Nephron progenitor cell (in vitro differentiated cells): ENCODE measurements at regions not wholly inside any gene's neighbourhood (a gene's known extent, or its start where the extent isn't known, plus 50 kb on each side); places are given as distances from the start of the nearest gene placed in this dataset.

ENCODE experiments used
- DNase-seq: peaks from one replicate; pipeline ENCODE4 v3.0.0; 2021
- H3K27ac Mint-ChIP-seq: 2 replicates; pipeline ENCODE4 v1.8.0; 2021; ENCODE audit warnings: mild to moderate bottlenecking, moderate library complexity, mixed read lengths
- H3K27me3 Mint-ChIP-seq: 2 replicates; pipeline ENCODE4 v1.8.0; 2021; ENCODE audit warnings: mild to moderate bottlenecking, low read depth, mixed read lengths; ENCODE audit not compliant: poor library complexity
- H3K36me3 Mint-ChIP-seq: 2 replicates; pipeline ENCODE4 v1.8.0; 2021; ENCODE audit warnings: low read depth, mixed read lengths
- H3K4me1 Mint-ChIP-seq: 2 replicates; pipeline ENCODE4 v1.8.0; 2021; ENCODE audit warnings: mixed read lengths
- H3K4me3 Mint-ChIP-seq: 2 replicates; pipeline ENCODE4 v1.8.0; 2021; ENCODE audit warnings: mild to moderate bottlenecking, moderate library complexity, mixed read lengths
- H3K9me3 Mint-ChIP-seq: 2 replicates; pipeline ENCODE4 v1.8.0; 2021; ENCODE audit warnings: mild to moderate bottlenecking, moderate library complexity, mixed read lengths
- CTCF ChIP-seq: fragments of 200-600 bp; sonication (generic); IDR thresholded peaks from 2 replicates; pipeline ENCODE4 v1.5.0; 2021; ENCODE audit warnings: antibody characterized with exemption

- Mint-ChIP-seq H3K36me3 (no peaks in the 10 kb centered on the region), H3K9me3 (no peaks in the 10 kb centered on the region), H3K4me3 (no peak overlapping the region), H3K27ac (no peak overlapping the region), H3K4me1 (no peaks in the 10 kb centered on the region), H3K27me3 (no peaks in the 10 kb centered on the region)
- no peak for TF ChIP-seq CTCF
- no peak for DNase-seq
Measured at GRCh38 chr2:81073412-81073811, 768.9 kb upstream of the LRRTM1 start.

- Mint-ChIP-seq H3K4me1 (no peaks in the 10 kb centered on the region), H3K9me3 (peaks cover 4% of the 10 kb centered on the region), H3K36me3 (no peaks in the 10 kb centered on the region), H3K4me3 (no peak overlapping the region), H3K27ac (no peak overlapping the region), H3K27me3 (peaks cover 3% of the 10 kb centered on the region)
- no peak for TF ChIP-seq CTCF
- no peak for DNase-seq
Measured at GRCh38 chr2:81068144-81068543, 763.6 kb upstream of the LRRTM1 start.

- Mint-ChIP-seq H3K27ac (no peak overlapping the region), H3K4me1 (peaks cover 14% of the 10 kb centered on the region), H3K9me3 (peaks cover 27% of the 10 kb centered on the region), H3K36me3 (peaks cover 5% of the 10 kb centered on the region), H3K4me3 (no peak overlapping the region), H3K27me3 (peaks cover 3% of the 10 kb centered on the region)
- DNase-seq, result no peak
- TF ChIP-seq CTCF, result no peak
Measured at GRCh38 chr2:81061016-81061415, 756.5 kb upstream of the LRRTM1 start.

GRCh38 chr2:81050580-81051095 lies 746.1 kb upstream of the LRRTM1 start:
- TF ChIP-seq CTCF, result no peak
- peaks cover 10% of the 10 kb centered on the region for H3K4me1 Mint-ChIP-seq
- H3K27me3 Mint-ChIP-seq, result no peaks in the 10 kb centered on the region
- no peak for DNase-seq
- H3K36me3 Mint-ChIP-seq, result no peaks in the 10 kb centered on the region
- no peaks in the 10 kb centered on the region for H3K9me3 Mint-ChIP-seq
- no peak overlapping the region for H3K4me3 Mint-ChIP-seq
- no peak overlapping the region for H3K27ac Mint-ChIP-seq

GRCh38 chr2:81043681-81044080 lies 739.1 kb upstream of the LRRTM1 start:
- Mint-ChIP-seq H3K27ac (no peak overlapping the region), H3K4me1 (no peaks in the 10 kb centered on the region), H3K27me3 (peaks cover 12% of the 10 kb centered on the region), H3K36me3 (no peaks in the 10 kb centered on the region), H3K9me3 (peaks cover 3% of the 10 kb centered on the region), H3K4me3 (no peak overlapping the region)
- no peak for TF ChIP-seq CTCF
- DNase-seq, result no peak

- TF ChIP-seq CTCF, result no peak
- Mint-ChIP-seq H3K4me3 (no peak overlapping the region), H3K9me3 (peaks cover 22% of the 10 kb centered on the region), H3K27ac (no peak overlapping the region), H3K27me3 (no peaks in the 10 kb centered on the region), H3K36me3 (no peaks in the 10 kb centered on the region), H3K4me1 (no peaks in the 10 kb centered on the region)
- DNase-seq, result no peak
Measured at GRCh38 chr2:81007104-81007503, 702.6 kb upstream of the LRRTM1 start.
